GM19438 (cell line): ENCODE measurements at regions not wholly inside any gene's neighbourhood (a gene's known extent, or its start where the extent isn't known, plus 50 kb on each side); places are given as distances from the start of the nearest gene placed in this dataset.
"Not testable (repeated sequence)": the region's sequence is repeated elsewhere in the genome, so short reads cannot be mapped to it uniquely, and the experiment has no call there.

ENCODE experiments used
- ATAC-seq: cut with Tn5 transposase; IDR thresholded peaks from one replicate; pipeline ENCODE4 v1.9.1; 2021; ENCODE audit warnings: low read depth; ENCODE audit not compliant: unreplicated experiment

- no peak for ATAC-seq
These were observed 596.5 kb downstream of the NXPH1 start for GRCh38 chr7:9029681-9030530.

- no peak for ATAC-seq
These were observed 597.6 kb downstream of the NXPH1 start for GRCh38 chr7:9030976-9031375.

GRCh38 chr7:9031386-9031785 lies 598.0 kb downstream of the NXPH1 start:
- no peak for ATAC-seq

- ATAC-seq, result no peak
These were observed 602.7 kb downstream of the NXPH1 start for GRCh38 chr7:9036080-9036479.

GRCh38 chr7:9071160-9071762 lies 637.9 kb downstream of the NXPH1 start:
- ATAC-seq, result no peak

GRCh38 chr7:9075774-9076173 lies 642.4 kb downstream of the NXPH1 start:
- ATAC-seq, result not testable (repeated sequence)

- ATAC-seq, result no peak
These were observed 648.8 kb downstream of the NXPH1 start for GRCh38 chr7:9082203-9082602.

- ATAC-seq, result no peak
These were observed 650.4 kb downstream of the NXPH1 start for GRCh38 chr7:9083837-9084236.

- ATAC-seq, result no peak
These were observed 657.9 kb downstream of the NXPH1 start for GRCh38 chr7:9091282-9091681.

- no peak for ATAC-seq
These were observed 664.2 kb downstream of the NXPH1 start for GRCh38 chr7:9097565-9098060.

- no peak for ATAC-seq
These were observed 666.9 kb downstream of the NXPH1 start for GRCh38 chr7:9100289-9100688.

GRCh38 chr7:9102846-9103245 lies 669.4 kb downstream of the NXPH1 start:
- ATAC-seq, result no peak

- no peak for ATAC-seq
These were observed 673.3 kb downstream of the NXPH1 start for GRCh38 chr7:9106747-9107146.

GRCh38 chr7:9120331-9120730 lies 686.9 kb downstream of the NXPH1 start:
- ATAC-seq, result no peak

GRCh38 chr7:9124320-9124719 lies 690.9 kb downstream of the NXPH1 start:
- no peak for ATAC-seq

- no peak for ATAC-seq
These were observed 691.8 kb downstream of the NXPH1 start for GRCh38 chr7:9125246-9125645.

GRCh38 chr7:9127901-9128300 lies 694.5 kb downstream of the NXPH1 start:
- ATAC-seq, result no peak

- ATAC-seq, result no peak
These were observed 715.3 kb downstream of the NXPH1 start for GRCh38 chr7:9148687-9149086.

GRCh38 chr7:9149499-9150082 lies 716.2 kb downstream of the NXPH1 start:
- ATAC-seq, result no peak

- not testable (repeated sequence) for ATAC-seq
These were observed 730.3 kb downstream of the NXPH1 start for GRCh38 chr7:9163691-9164090.

GRCh38 chr7:9175871-9176270 lies 742.5 kb downstream of the NXPH1 start:
- no peak for ATAC-seq

- ATAC-seq, result no peak
These were observed 747.9 kb downstream of the NXPH1 start for GRCh38 chr7:9181356-9181755.
